T-helper 2 cell treated with Interferon-gamma antibody and Interleukin-4, amounts not matched to agents 100 ng/mL and 5 ng/mL, for 36 hours (primary cell): ENCODE measurements at regions not wholly inside any gene's neighbourhood (a gene's known extent, or its start where the extent isn't known, plus 50 kb on each side); places are given as distances from the start of the nearest gene placed in this dataset.

Experiments used
- intact Hi-C: fragments of 100-400 bp; cut with micrococcal nuclease; formaldehyde crosslinking; loops from one replicate; pipeline ENCODE4 v1.15.1; 2023

DNA sequence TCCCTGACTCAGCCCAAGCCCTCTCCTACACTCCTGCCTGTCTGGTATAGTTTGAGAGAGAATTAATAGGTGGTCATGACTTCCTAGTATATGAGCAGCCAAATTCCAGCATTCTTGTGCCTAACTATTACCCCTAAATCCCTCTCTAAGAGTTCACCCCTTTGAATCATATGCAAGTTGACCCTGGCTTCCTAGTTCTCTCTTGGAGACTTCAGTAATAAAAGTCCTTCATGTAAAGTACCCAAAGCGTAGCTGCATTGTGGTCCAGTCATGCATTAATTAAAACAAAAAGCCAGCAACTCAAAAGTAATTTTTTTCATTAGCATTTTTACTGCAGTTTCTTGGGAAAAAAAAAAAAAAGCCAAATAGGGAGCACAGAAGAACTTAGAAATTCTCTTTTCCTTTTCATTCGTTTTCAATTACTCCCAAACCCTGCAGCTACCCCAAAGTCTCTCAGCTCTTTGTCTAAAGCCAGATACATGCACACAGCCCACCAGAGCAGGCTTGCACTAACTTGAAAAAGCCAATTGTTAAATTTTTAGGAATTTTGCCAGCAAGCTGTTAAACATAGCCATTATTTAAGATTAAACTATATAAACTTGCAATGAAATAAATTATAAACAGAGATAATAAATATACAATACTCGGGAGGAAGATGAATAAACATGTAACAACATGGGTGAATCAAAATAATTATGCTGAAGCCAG, 50.1 kb upstream of the STT3B start:
- intact Hi-C loops: no loop called here
